HG03521 (cell line): ENCODE measurements at regions not wholly inside any gene's neighbourhood (a gene's known extent, or its start where the extent isn't known, plus 50 kb on each side); places are given as distances from the start of the nearest gene placed in this dataset.
"Not testable (repeated sequence)": the region's sequence is repeated elsewhere in the genome, so short reads cannot be mapped to it uniquely, and the experiment has no call there.

Experiments
- ATAC-seq: cut with Tn5 transposase; IDR thresholded peaks from one replicate; pipeline ENCODE4 v1.9.1; 2021; ENCODE audit warnings: mild to moderate bottlenecking, moderate library complexity; ENCODE audit not compliant: unreplicated experiment

DNA sequence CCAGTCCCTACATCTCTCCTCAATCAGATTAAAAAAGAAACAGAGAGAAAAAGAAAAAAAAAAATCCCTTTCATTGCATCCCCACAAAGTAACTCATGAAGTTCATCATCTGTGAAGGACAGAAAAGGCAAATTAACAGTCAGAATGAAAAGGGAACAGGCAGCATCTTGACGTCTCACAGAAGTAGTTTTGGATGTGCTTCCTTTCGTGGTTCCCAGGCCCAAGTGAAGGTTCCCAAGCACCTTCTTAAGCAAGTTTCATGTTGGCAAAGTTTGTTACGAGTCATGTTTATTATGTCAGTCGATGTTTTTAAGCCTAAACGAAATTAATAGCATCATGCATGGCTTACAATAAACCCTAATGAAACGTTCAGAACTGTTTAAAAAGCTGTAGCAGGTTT is 475.2 kb downstream of the SETD4 start:
- ATAC-seq: no peak

- no peak for ATAC-seq
These were observed 476.6 kb downstream of the SETD4 start for GRCh38 chr21:35583566-35584216.

DNA sequence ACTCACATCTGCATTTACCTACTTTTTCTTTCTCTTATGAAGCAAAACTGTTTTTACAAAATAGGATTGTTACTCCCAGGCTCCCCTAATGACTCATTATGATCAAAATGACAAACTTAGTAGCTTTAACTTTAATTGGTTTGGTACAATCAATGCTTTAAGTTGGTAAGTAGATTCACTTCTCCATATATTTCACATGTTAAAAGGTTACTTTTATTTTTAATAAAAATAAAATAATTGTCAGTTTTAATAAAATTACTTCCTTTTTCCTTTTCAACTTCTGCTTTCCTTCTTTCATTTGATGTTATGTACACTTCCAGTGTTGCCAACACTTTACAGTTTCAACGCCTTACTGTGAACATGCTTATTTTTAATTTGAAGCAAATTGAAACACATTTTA is 477.6 kb downstream of the SETD4 start:
- ATAC-seq: no peak

DNA sequence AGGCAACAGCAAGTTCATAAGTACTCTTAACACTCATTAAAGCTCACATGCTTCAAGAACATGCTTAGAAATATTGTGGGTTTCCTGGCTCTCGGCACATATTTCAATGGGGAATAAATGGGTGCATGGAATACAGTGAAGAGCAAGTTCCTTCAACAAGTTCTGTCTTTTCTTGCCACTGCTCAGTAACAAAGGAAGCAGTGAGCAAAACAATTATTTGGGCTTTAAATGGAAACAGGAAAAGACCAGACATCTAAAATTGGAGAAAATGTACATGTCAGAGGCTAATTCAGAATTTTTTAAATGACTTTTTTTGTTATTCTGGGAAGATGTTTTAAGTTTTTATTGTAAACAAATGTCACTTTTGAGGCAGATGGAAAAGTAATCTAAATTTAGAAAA is 478.7 kb downstream of the SETD4 start:
- no peak for ATAC-seq

GRCh38 chr21:35579520-35580293 is 480.6 kb downstream of the SETD4 start:
- no peak for ATAC-seq

DNA sequence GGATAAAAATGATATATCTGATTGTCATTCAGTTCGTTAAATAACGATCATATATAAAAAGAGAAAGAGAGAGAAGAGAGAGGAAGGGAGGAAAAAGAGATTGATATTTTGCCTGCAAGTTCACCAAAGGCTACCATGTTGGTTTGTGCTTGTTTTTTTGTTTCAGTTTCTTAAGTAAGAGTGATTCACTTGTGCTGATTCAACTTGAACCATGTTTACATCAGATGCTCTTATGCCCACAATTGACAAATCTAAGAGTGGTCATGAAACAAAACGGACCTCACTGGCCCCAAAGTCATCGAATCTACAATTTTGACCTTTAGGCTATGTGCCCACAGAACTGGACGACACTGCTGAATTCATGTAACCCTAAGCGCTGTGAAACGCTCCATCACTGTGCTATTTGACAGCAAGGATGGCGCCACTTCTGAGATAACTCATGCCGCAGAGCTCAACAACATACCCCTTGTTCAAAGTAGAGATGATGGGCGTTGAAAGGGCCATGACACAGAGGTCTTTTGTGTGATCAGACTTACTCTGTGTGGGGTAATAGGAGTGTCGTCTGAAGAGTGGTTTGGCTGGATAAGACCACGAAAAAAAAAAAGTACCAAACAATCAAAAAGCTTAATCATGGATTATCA is 481.4 kb downstream of the SETD4 start:
- no peak for ATAC-seq

DNA sequence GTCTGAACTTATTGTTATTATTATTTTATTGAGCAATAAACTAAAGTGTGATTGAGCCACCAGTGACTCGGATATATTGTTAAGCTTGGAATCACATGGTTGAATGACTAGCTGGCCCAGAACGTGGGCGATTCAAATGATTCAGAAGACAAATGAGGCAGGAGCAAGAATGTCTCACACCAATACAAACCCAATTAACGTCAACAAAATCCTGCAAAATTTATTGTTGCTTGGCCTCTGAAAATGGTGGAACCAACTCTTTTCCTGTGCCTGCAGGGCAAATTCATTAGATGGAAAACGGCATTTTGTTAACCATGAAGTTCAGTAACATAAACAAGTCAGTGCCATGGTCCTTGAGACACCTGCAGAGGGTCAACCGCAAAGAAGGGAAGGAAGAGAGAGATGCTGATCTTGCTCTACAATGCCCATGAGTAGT is 482.0 kb downstream of the SETD4 start:
- ATAC-seq: no peak

DNA sequence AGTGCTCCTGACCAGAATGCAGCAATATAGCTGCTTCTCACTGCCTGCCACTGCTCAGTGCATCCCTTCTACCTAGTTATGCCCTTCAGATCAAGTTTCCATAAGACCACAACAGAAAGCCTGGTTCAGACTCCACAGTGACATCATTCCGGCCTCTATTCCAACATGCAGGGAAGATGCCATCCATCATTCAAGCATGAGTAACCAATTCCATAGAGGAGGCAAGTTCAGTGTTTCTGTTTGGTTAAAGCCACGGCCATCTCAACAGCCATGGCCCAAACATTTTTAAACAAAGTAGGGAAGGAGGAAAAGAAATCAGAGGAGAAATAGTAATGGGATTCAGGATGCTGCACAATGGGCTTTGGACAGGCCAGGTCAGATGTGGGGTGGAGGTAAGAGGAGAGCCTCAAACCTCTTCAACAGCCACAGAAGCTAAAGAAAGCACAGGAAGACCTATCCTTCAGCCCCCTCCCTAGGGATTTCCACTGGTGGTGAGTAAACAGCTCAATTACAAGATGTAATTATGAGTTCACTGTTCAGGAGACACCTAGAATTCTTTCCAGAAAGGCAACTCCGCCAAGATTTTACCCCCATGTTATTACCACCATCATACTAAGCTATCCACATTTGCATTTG is 484.9 kb downstream of the SETD4 start:
- no peak for ATAC-seq

GRCh38 chr21:35573472-35574374 is 486.6 kb downstream of the SETD4 start:
- ATAC-seq: no peak

- ATAC-seq: no peak
These were observed 488.4 kb downstream of the SETD4 start for GRCh38 chr21:35571910-35572309.

DNA sequence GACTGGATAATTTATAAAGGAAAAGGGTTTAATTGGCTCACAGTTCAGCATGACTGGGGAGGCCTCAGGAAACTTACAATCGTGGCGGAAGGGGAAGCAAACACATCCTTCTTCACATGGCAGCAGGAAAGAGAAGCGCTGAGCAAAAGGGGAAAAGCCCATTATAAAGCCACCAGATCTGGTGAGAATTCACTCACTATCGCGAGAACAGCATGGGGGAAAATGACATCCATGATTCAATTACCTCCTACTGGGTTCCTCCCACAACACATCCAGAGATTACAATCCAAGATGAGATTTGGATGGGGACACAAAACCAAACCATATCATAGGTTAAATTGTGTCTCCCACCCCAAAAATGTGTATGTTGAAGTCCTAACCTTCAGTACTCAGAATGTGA is 491.7 kb downstream of the SETD4 start:
- ATAC-seq: no peak

DNA sequence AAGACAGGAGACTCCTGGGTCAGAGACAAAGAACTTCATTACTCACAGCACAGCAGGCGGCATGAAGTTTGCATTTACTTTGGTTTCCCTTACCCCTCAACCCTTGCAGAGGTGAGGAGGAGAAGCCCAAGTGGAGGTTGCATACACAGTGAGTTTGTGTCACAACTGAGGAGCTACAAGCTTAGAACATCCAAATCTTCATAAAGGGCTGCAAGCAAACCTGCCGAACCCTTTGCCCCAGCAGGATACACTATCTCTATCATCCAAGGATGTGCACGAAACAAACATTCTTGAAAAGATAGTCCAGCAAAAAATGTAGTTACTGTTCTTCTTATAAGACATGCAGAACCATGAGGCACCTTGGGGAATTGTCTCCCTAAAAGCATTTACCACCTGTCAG is 493.5 kb downstream of the SETD4 start:
- ATAC-seq: no peak

- ATAC-seq: no peak
These were observed 495.1 kb downstream of the SETD4 start for GRCh38 chr21:35565204-35565611.

DNA sequence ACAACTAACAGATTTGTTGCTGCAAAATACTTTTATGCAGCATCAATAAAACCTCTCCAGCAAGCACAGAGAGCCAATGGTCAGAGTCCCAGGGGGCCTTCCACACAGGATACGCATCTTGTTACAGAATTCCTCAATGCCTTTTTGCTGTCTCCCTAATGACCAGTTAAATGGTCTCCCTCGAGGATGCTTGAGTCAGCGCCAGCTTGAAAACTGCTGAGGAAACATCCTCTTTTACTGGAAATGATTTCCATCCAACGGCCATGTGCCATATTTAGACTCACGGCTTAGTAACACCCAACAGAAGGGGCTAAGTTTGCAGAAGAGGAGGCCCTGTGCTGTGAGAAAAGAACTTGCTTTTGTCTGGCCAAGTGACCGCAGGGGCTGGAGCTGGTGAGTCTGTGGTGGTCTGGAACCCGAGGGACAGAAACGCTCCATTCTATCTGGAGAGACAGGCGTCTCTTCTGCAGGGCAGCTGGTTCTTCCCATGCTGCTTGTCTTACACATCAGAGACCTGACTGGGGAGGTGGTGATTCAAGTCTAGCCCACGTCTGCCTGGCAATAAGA is 496.4 kb downstream of the SETD4 start:
- no peak for ATAC-seq

GRCh38 chr21:35562876-35563275 is 497.4 kb downstream of the SETD4 start:
- no peak for ATAC-seq

DNA sequence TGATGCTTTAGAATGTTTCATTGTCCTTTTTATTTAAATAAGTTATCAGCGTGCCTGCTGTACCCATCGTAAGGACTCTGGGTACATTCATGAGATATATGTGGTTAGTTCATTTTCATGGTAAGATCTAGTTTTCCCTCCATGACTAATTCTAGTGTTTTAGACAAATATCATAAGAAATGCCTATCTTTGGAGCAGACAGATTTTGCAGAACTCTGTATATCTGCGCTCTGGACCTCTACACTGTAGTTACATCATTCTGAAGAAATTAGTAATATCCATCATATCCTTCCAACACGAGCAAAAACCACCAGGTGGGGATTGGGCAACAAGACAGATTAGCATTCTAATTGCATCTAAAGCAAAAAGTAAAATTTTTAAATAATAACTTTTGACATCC is 499.2 kb downstream of the SETD4 start:
- ATAC-seq: no peak

GRCh38 chr21:35559829-35560225 is 500.5 kb downstream of the SETD4 start:
- ATAC-seq: no peak

DNA sequence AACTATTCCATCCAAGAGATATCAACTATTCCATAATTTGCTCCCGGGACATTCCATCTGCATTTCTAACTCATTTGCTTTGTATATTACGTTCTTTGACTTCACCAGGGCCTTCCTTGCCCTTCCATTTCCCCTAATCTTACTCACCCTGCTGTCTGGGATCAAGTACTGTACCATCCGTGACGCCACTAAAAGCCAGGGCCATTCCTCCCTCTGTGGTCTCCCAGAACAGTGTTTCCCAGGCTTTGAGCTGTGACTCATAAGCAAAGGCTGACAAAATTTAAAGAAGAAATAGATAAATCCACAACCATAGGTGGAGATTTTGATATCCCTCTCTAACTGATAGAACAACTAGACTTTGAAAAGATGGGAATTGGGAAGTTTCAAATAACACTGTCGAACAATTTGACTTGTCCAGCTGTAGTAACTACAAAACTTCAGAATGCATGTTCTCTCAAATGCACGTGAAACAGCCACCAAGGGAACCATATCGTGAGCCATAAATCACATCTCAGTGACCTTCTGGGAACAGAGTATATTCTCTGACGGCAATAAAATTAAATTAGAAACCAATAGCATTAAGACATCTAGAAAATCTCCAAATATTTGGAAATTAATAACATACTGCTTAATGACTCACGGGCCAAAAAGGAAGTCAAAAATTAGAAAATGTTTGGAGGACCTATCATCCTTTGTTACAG is 501.0 kb downstream of the SETD4 start:
- ATAC-seq: no peak

DNA sequence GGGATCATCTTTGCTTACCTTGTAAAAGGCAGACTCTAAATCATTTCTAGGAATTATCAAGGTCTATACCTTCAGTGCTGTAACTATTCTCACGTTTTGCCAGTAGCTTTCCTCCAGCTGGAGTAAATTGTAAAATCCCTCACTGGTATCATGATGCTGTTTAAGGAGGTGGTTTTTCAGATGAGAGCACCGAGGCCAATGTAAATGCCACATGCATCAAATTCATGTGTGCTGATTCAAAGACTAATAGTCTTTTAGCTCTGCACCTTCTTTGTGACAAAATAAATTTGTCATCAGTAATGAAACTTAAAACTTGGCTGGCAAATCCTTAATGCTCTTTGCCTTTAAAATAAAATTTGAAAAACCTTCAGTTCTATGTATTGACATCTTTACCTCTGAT is 503.8 kb downstream of the SETD4 start:
- ATAC-seq: no peak

DNA sequence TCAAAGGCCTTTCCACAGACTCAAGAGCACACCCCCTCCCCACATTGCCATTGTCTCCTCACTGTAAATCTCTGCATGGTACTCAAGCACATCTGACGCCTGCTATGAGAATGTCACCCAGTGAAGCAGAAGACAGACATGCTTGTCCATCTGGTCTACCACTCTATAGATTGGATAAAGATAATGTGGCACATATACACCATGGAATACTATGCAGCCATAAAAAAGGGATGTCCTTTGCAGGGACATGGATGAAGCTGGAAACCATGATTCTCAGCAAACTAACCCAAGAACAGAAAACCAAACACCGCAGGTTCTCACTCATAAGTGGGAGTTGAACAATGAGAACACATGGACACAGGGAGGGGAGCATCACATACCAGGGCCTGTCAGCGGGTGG is 503.4 kb upstream of the RUNX1 start:
- ATAC-seq: not testable (repeated sequence)
